Stimulated activated CD4-positive, alpha-beta T cell treated with anti-CD3 and anti-CD28 coated beads, Interleukin-4, amount 100 ng/mL, for 24 hours (primary cell): ENCODE measurements at regions not wholly inside any gene's neighbourhood (a gene's known extent, or its start where the extent isn't known, plus 50 kb on each side); places are given as distances from the start of the nearest gene placed in this dataset.

Experiments
- DNase-seq: peaks from one replicate; pipeline ENCODE4 v3.0.0-alpha.2; 2020

DNA sequence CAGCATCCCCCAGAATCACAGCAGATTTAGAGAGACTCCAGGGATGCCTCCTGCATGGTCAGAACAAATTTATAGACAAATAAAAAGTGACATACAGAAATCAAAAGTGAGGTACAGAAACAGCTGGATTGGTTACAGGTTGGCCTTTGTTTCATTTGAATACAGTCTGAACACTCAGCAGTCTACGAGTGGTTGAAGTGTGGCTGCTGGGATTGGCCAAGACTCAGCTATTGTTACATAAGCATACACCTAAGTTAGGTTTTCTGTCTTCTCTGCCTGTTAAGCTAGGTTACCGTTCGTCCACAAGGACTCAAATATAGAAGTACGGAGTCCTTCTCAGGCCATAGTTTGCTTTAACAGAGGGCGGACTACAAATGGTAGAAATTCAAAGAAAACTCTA, 262.4 kb upstream of the SLC14A2 start:
- DNase-seq: no peak

DNA sequence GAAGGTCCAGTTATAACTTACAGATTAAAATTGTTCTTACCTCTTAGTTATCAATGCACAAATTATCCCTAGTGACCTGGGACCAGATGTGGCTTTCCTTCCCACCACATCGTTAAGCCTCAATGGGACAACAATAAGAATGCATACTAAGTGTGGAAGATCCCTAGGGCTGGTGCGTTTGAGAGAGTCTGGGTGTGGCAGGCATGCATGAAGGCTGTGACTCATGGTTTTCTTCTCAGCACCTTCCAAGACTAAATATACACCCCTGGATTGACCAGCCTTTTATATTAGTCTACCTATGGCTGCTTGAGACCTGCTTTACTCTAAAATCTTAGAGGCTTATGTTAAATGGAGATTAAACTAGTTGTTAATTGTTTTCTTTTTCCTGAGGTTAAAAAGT, 261.7 kb upstream of the SLC14A2 start:
- no peak for DNase-seq

DNA sequence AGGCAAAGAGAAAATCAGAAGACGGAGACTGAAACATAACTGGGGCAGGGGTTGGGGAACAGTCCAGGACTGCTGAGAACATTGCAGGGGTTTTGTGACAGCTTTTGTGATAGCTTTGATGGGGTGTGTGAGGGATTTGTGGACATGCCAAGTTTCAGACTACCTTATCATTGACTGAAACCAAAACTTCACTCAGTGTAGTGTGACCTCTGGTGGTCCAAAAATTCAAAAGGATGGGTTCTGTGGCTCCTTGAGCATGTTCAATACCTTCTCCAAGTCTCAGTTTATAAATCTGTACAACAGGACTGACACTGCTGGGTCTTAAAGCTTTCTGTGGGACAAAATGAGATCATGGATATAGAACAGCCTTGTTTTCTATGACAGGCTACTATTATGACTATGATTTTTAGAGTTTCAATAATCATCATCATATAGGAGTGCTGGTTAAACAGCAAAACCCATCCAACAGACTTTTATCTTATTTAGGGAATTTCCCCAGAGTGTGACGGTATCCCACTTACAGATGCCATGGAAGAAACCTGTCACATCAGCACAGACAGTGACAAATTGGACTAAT, 259.2 kb upstream of the SLC14A2 start:
- DNase-seq: no peak

DNA sequence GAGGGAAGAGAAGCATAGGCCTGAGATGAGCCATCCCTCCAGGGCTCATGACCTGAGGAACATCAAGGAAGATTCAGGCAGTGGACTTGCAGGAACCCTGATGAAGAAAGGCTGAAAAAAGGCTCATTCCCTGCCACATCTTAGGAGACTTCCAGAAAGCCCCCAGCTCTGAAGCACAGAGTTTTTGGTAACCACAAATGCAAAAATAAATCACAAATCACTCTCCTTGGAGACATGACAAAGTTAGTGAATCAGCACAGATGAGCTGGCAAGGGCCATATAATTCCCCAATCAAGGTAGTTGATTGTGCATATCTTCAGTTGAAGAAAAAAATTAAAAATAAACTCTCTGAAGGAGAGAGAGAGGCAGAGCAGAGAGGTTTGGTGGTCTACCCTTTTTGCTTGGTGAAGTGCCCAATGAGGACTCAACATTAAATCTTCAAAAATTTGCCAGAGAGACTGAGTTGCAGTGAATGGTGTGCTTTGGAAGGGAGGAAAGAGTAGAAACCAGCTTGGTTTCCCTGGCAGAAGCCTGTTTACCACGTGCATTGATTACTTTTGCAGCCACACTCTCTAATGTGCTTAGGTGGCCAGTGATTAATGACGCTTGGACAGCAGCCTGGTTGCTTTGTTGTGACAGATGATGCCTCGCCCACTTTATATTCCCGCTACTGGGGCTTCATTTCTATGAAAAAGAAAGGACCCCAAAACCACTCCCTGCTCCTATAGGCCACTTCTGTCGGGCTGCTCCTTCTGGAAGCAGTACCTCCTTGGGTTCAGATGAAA, 257.4 kb upstream of the SLC14A2 start:
- no peak for DNase-seq

DNA sequence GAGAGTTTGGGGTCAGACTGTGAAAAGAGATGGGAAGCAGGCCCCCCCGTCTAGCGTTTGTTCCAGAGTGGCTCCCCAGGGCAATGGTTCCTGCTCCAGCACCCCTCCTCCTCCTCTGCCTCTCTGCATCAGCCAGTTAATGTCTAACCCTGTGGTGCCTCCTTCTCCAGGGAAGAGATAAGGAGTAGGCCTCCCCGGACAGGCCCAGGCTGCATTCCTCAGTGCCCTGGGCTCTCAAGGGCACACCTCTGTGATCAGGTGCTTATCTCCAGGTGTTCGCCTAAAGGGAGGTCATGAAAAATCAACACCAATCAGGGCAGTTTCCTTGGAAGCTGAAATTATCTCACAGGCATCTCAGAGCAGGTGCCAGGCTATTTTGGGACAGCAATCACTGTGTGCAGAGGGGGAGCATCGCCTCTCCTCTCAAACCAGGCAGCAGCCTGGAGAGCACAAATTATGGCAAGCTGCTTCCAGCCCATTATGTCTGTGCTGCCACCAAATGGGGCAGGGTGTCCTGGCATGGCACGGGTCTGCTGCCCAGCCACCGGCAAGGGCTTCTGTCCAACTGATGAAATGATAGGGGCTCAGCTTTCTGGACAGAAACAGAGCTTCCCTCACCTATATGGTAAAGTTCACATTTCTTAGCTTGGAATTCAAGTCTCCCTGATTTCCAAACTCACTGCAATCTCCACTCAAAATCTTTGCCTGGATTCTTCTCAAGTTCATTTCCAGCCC, 255.8 kb upstream of the SLC14A2 start:
- DNase-seq: no peak

DNA sequence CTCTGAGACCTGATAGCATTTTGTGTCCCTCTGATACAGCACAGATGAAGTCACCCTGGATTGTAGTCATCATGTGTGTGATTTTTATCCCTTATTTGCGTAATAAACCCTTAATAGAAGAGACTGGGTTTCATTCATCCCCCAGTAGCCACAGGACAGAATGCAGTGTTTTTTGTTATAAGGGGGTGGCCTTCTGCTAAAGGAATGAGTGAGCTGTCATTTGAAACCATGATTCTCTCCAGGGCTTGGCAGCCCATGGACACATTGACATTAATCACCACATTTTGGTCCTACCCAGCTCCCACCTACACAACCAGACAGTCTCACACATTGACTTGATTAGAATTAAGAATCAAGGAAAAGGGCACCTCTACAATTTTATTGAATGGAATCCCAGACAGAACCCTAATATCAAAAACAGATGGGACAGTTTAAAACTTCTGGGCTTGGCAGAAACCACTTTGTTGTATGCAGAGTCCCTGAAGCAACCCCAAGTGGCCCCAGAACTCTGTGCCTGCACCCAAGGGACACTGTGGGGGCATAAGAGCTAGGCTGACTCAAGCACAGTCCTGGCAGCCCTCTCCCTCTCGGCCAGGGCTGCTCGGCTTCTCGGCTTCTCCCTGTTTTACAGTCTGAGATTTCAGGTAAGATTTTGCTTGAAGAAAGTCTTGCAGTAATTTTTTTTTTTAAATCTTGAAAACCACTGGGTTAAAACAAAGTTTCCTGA, 254.0 kb upstream of the SLC14A2 start:
- DNase-seq: no peak

DNA sequence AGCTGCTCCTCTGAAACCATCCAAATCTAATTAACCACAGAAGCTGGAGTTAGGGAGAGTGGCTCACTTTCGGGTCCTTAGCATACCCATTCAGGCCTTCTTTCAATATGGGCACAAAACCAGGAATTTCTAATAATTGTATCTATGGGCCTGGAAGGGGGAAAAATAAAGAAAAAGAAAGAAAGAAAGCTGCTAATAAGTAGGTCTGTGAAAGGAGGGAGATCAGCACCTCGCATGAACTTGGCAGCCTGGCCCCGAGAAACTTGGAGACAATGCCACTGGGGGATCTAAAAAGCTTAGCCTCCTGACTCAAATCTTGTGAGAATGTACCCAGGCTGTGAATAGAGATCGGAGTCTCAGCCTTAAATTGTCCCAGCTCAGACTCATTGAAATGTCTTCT, 252.1 kb upstream of the SLC14A2 start:
- DNase-seq: no peak

DNA sequence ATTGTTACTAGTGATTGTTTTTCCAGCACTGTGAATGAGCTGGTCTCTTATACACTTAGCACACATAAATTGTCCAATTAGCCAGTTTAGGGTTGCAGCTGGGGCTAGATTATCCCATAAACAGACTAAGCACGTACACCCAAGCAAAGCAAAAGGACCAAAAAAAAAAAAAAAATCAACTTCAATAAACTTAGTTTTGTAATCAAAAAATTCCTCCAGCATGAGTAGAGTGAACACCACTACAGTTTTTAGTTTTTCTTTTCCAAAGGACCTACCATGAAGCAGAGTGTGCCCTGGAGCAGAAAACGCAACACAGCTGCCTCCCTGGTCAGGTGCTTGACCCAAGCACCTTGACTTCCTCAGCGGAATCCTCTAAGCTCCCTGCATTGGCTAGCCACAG, 249.4 kb upstream of the SLC14A2 start:
- DNase-seq: no peak

DNA sequence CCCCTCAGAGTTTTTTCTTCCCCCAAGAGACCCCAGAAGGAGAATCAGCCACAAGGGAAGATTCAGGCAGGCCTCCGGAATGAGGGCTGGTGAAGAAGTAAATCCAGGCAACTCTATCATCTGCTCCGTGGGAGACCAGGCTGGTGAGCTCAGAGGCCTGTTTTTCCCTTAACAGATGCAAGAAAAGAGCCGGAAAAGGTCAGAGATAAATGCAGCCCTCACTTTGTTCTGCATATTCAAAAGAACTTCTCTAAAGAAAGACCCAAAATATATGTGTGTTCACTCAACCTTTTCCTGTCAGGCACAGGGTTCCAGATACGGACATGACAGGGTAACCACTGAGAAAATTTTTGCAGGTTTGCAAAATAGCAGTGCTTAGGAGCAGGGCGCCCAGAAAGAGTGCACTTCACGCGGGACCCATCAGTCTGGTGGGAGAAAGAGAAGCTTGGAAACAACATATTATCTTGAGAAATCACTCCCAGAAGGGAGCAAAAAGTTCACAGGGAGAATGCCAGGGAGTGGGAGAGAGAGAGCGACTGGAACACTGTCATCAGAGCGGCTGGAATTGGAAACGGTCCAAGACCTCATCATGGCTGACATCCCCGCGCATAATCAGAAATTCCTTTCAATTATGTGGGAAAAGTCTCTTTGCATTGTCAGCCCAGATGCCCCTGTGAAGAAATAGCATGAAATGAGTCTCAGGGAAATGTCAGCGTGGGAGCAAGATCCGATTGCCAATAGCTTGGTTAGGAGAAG, 244.8 kb upstream of the SLC14A2 start:
- no peak for DNase-seq

DNA sequence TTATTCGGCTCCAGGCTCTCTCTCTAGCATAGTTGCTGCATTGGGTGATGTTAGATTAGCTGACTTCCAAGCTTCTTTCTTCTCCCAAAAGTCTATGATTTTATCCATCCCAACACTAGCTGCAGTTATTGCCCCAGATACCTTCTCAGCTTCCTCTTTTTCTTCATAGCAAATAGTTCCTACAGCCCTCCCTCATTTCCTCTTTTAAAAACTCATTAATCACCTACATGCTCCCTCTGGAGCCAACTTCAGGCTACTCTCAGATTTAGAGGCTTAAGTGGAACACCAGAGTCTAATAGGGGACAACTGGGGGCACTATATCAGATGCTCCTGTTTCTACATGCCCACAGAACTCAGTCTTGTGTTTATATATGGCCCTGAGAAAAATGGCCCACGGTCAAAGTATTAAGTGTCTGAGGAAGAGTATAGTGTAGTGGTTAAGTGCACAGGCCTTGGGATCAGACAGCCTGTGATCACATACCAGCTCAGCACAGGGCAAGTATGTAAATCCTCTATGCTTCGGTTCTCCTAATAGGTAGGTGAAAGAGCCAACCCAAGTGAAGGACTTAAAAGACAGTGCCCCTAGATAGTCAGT, 241.9 kb upstream of the SLC14A2 start:
- DNase-seq: no peak

DNA sequence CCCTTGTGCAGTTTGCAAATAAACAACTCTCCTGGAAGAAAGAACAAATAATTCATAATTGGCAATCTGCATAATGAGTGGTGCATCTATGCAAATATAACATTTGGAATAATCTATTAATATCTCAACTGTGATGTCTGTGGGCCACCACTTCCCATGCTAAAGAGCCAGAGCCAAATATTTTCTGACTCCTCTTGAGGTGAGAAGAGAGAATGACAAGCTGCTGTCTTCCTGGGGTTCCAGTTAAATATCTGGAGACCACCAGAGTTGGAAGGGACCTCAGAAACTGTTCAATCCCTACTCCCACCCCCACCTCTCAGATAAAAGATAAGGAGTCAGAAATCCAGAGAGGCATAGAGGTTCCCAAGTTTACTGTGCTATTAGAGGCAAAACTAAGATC, 241.0 kb upstream of the SLC14A2 start:
- no peak for DNase-seq

DNA sequence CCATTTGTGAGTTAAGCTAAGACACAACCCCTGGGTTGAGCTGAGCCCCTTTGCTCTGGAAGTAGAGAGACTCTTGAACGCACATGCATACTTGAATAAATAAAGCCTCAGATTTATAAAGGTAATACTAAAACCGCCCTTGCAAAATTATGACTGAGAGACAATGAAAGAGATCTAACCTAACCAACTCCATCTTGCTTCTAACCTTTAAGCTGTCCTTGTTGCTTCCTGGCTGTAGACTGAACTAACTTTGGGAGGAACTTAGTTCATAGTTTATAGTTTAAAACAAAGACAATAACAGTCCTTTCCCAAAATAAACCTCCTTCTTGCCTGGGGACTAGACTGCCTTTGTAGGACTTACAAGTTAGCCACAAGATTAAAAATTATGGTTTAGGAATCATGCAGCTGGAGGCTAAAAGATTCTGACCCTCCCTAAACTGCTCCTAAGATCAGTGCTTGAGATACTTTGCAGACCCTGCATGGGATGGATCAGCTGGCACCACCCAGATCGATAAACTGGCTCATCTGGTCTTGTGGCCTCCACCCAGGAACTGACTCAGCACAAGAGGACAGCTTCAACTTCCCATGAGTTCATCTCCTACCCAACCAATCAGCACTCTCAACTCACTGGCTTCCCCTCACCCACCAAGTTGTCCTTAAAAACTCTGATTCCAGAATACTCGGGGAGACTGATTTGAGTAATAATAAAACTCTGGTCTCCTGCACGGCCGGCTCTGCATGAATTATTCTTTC, 240.2 kb upstream of the SLC14A2 start:
- no peak for DNase-seq

DNA sequence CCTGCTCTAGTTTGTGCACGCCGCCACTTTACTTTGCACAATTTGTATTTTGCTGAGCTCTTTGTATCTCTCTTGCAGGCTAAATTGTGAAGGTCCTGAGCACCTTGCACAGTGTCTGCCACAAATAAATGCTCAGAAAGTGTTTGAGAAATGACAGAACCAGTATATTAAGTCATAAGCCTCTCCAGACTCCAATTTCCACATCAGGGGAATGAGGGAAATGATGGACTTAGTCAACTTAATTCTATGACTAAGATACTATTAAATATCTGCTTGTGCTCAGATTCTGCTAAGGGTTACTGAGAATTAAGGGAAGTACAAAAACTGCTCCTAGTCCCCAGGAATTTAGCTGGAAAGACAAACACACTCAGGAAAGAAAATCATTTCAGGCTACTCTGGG, 239.1 kb upstream of the SLC14A2 start:
- DNase-seq: no peak

DNA sequence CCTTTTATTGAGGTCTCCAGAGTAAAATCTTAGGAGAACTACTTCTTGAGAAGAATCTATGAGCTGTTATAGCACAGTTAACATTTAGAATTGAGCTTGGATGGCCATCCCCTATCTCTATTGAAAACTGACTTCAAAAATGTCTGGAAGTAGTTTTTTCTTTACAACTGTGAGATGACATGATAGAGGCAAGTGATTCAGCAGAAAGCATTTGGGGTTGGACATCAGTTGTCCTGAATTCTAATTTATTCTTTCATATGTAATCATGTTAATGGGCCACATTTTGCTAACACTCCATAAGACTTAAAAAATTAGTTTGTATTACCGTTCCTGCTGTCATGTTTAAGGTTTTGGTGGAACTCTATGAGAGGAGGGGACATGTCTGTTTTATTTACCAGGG, 237.0 kb upstream of the SLC14A2 start:
- no peak for DNase-seq

DNA sequence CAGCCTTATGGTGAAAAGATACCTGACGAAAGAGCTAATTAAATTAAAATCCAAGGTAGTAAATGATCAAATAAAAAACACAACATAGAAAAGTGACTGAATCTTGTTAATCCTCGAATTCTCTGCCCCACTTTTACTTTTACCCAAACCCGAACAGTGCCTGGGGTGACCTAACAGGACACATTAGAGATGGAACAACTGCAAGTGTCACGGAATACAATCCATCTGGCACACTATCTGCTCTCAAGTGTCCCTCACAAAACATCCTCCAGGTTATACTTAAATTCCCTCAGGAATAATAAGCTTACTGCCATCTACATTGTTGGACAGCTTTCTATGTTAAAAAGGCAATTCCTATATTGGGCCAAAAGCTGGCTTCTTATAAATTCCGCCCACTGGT, 236.3 kb upstream of the SLC14A2 start:
- no peak for DNase-seq

DNA sequence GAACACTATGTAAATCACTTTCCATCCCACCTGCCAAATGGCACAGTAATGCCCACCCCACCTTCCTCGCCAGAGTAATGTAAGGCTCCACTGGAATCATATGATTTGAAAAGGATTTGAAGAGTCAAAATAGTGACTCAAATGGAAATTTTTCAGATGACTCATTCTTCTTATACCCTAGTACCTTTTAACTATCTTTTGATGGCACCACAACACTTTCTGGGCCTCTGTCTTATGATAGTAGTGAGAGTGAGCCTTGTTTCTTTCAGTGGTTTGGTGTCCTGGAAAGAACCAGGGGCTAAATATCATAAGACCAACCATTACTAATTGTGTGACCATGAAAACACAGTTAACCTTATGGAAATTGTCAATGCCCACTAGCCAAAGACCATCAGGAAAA, 235.4 kb upstream of the SLC14A2 start:
- no peak for DNase-seq

DNA sequence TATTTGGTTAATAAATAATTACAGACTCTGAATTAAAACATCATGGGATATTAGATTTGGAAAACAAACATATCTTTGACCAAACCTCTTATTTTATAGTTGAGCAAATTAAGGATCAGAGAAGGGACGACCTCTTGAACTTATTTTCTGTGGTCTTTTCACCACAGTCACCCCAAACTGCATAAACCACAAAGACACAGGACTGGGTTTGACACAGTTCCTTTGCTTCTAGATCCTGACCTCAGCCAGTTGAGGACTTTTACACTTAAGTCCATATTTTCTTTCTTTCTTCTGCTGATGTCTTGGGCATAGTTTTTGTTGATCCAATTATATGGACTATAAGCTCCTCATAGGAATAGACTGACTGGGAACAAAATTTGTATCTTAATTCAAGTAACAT, 234.0 kb upstream of the SLC14A2 start:
- DNase-seq: no peak

DNA sequence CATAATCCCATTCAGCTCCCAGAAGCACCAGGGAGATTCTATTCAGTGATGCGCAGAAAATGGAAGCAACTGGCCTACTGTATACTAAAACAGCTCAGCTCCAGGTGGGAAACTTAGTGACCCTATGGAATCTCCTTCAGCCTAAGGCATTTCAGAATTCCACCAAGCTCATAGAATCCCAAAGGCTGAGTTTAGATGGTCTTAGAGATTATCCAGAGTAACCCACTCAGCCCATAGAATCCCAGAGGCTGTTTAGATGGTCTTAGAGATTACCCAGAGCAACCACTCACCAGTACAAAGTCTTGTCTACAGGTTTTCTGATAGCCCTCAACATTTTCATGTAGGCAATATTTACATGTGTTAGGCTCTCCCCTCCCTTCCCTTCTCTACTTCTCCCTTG, 232.0 kb upstream of the SLC14A2 start:
- no peak for DNase-seq

DNA sequence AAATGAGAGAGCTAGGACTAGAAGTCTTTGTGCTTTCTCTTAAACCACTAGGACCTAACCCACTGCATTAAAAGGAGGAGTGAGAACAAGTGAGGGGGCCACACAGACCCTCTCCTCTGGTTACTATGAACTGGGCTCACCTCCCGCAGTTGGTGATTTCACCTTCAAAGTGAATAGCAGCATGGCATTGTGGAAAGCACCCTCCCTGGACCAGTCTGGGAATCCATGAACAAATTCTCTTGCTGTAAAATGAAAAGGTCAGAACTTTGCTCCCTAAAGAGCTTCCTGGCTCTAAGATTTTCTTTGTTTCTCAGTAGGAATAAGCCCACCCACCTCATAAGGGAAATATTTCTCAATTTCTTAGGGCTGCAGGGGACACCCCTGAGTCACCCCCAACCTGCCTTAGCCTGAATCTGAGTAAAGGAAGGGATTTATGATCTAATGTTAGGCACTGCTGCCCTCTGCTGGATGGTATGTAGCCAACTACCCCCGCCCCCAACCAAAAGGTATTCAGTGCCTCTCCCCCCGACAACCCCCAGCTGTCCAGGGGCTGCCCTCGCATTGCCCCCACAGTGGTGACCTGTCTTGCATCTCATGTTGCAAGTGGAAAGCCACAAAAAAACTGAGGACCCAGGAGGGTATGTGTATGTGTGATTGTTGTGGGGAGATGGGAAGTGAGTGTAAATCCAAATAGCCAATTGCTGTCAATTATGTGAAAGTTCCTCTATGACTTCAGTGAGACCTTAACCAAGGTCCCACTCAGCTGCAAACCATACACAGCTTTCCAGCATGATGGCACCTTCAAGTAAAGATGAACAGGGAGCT, 230.9 kb upstream of the SLC14A2 start:
- peak; percentile 51 for DNase-seq

DNA sequence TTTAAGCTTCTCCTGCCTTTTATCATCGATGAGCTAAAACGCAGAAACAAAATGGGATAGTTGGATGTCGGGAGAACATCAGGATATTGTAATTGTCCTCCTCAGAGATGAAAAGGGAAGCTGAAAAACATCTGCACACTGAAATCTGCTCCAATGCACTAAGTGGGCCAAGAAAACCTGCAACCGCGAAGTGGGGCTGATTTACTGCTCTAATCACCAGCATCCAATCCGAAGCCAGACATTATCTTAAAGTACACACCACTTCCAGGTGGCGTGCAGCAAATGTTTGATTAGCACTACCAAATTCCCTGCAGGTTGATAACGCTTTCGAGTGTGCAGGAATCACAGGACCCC, 230.3 kb upstream of the SLC14A2 start:
- no peak for DNase-seq
